CD1c-positive myeloid dendritic cell (primary cell): ENCODE measurements at regions not wholly inside any gene's neighbourhood (a gene's known extent, or its start where the extent isn't known, plus 50 kb on each side); places are given as distances from the start of the nearest gene placed in this dataset.

Experiments used
- DNase-seq: peaks from one replicate; pipeline ENCODE4 v3.0.0-alpha.2; 2016; ENCODE audit errors: extremely low spot score

- DNase-seq: no peak
Observed at GRCh38 chr11:109796253-109796652, 296.9 kb upstream of the ZC3H12C start.

DNA sequence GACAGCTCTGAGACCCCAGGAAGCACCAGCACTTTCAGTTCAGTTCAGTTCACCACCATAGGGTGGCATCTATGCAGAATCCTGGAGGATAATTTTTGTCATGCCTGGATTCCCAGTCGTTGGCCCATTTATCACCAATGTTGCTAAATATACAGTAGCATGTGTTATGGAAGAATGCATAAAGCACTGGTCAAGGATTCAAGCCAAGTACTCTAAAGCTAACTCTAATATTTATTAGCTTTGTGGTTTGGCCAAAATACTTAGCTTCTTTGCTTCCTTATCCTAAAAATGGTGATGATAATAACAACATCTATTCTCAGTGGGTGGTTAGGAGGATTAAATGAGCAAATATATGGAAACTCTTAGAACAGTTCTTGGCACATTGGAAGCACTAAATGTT lies 294.7 kb upstream of the ZC3H12C start:
- no peak for DNase-seq

DNA sequence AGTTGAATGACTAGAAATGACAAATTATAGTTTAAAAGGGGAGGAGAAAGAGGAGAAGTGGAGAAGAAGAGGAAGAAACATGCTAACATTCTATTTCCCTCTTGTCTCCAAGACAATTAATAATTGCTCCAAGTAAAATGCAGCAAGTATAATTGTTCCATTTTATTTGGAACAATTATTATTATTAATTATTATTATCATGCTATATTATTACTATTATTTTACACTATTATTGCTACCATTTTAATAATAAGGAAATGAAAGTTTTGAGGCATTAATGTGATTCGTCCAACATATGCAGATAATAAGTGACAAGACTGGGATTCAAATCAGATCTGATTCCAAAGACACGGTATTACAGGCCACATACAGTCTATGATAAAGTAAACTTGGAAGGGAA lies 293.6 kb upstream of the ZC3H12C start:
- DNase-seq: no peak

- DNase-seq: no peak
Observed at GRCh38 chr11:109804911-109805310, 288.3 kb upstream of the ZC3H12C start.

DNA sequence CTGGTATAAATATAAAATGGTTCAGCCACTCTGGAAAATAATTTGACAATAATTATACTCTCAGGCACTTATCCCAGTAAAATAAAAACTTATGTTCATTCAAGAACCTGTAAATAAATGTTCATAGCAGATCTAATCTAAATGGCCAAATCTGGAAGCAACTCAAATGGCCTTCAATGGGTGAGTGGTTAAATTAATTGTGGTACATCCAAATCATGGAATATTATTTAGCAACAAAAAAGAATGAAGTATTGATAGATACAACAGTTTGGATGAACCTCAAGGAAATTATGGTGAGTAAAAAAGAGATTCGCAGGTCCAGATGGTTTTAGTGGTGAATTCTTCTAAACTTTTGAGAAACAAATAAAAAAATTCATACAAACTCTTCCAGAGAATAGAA lies 287.0 kb upstream of the ZC3H12C start:
- no peak for DNase-seq

DNA sequence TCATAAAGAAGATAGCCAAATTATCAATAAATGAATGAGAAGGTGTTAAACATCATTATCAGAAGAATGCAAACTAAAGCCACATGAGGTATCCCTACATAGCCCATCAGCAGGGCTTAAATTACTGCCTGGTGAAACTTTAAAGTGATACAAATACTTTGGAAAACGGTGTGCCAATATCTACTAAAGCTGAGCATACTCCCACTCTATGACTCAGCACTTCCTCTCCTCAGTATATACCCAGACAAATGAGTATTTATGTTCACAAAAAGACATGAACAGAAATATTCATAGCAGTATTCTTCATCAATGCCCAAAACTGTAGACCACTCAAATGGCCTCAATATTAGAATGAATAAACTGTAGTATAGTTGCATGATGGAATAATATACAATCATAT lies 284.6 kb upstream of the ZC3H12C start:
- DNase-seq: peak; percentile 20

- DNase-seq: no peak
Observed at GRCh38 chr11:109814824-109815223, 278.4 kb upstream of the ZC3H12C start.

- DNase-seq: no peak
Observed at GRCh38 chr11:109815500-109816150, 277.6 kb upstream of the ZC3H12C start.

DNA sequence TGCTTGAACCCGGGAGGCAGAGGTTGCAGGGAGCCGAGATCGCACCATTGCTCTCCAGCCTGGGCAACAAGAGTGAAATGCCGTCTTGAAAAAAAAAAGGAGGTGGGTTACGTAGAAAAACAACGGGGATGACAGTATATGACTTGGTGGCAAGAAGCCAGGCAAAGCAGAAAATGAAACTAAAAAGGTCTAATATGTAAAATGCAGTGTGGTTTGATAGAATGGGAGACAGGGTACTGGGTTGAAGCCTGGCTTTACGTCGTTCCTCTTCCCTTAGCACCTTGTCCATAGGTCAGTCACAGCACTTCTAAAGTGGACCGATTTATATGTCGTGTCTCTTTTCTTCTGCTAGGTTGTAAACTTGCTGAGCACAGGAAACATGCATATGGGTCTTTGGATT lies 274.9 kb upstream of the ZC3H12C start:
- no peak for DNase-seq

GRCh38 chr11:109819410-109819809 lies 273.8 kb upstream of the ZC3H12C start:
- DNase-seq: no peak

DNA sequence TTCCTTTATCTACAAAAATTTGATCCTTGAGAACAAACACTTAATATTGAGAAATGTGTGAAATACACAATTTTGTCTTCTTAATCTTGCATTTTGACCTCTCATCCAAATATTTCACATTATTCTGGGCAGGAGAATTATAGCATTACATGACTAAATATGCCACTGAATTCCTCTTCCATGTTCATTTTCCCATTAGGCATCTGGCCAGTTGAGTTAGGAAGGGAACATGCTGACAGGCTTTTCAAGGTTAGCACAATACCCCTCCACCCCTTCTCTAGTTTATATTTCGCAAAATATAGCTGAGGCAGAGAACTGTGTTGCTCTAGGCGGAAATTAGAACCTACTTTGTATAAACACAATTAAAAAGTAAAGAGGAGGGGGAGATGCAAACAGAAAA lies 271.7 kb upstream of the ZC3H12C start:
- DNase-seq: no peak

GRCh38 chr11:109822436-109823102 lies 270.6 kb upstream of the ZC3H12C start:
- no peak for DNase-seq

DNA sequence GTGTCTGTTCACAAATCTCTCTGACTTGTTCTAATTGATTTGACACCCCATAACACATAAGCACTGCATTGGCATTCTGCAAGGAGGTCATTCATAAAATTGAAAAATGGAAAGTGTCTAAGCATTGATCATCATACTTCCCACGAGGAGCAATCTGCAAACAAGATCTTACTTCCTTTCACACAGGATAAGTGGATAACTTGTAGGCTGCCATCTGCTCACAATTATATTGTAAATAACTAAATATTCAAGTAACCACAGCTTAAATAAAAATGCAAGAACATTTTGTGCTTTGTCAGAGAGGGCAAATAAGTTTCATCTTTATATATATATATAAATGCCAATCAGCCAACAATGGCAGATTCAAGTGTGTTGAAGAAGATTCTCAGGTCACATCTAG lies 264.8 kb upstream of the ZC3H12C start:
- DNase-seq: no peak

GRCh38 chr11:109838026-109838425 lies 255.2 kb upstream of the ZC3H12C start:
- DNase-seq: no peak

DNA sequence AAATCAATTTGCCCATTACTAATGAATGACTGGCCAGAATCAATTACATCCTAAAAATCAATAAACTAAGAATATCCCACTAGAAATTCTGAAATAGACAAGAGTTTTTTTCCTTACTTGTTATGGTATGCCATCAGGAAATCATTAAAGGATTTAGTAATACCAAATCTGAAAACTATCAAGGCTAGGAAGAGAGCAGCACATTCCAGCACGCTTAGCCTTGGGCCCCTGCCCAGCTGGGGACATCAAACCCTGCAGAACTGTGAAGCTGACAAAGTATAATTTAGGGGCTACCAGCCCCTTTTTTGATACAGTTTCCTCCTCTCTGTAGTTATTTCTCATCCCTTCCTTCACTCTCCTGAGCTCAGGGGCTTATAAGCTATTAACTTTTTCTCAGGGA lies 247.8 kb upstream of the ZC3H12C start:
- no peak for DNase-seq

- no peak for DNase-seq
Observed at GRCh38 chr11:109847621-109848020, 245.6 kb upstream of the ZC3H12C start.

GRCh38 chr11:109849051-109849450 lies 244.1 kb upstream of the ZC3H12C start:
- DNase-seq: no peak

DNA sequence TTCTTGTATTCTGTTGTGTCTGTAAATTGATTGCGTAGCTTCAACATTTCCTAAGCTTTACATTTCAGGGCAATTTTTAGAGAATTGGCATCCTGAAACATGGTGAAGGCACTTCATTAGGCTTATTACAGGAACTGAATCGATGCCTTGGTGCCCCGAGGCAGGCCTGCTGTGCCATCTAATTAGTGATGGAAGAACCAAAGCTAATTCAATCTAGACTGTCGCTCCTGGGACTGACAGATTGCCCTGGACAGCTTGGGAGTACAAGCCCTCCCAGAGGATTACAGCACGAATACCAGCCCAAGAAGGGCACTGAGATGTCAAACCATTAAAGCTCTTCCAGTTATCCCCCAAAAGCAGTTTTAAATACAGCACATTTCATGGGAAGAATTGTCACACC lies 243.2 kb upstream of the ZC3H12C start:
- DNase-seq: no peak

DNA sequence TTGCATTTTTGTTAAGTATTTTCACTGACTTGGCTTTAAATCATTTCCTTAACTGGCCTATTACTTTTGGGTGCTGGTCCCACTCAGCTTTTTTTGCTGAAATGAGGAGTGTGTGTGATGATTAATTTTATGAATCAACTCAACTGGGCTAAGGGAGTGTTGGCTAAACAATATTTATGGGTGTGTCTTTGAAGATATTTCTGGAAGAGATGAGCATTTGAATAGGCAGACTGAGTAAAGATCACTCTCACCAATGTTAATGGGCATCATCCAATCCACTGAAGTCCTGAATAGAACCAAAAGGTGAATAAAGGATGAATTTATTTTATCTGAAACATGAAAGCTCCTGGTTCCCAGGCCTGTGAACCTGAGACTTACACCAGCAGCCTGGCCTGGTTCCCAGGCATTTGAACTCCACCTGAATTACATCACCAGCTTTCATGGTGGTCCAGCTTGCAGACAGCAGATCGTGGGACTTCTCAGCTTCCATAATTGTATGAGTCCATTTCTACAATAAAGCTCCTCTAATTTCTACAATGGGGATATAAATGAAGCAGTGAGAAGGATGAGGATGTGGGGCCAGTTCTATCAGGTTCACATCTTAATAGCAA lies 241.3 kb upstream of the ZC3H12C start:
- DNase-seq: no peak

GRCh38 chr11:109853156-109853776 lies 239.9 kb upstream of the ZC3H12C start:
- DNase-seq: peak; percentile 46

DNA sequence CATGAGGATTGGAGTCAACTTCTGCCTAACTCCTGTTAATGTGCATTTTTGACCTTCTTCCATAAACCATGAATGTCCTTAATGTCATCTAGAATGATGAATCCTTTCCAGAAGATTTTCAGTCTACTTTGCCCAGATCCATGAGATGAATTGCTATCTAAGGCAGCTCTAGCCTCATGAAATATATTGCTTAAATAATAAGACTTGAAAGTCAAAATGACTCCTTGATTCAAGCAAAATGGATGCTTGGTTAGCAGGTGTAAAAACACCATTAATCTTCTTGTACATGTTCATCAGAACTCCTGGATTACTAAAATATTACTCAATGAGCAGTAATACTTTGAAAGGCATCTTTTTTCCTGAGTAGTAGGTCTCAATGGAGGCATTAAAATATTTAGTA lies 238.5 kb upstream of the ZC3H12C start:
- no peak for DNase-seq

GRCh38 chr11:109856928-109857327 lies 236.3 kb upstream of the ZC3H12C start:
- no peak for DNase-seq

DNA sequence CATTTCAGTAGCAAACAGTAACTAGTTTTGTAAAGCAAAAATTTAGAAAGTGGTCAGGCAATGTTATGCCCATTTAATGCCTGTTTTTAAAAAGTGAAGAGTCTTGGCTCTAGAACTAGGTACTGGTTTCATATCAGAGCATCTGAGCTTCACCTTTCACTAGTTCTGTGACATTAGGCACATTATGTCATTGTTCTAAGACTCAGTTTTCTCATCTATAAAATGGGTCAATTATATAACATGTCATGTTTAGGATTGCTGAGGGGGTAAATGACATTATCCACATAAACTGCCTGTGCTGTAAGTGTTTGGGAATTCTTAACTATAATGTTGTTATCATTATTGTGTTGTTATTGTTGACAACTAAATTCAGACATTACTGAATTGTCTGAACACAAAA lies 235.6 kb upstream of the ZC3H12C start:
- no peak for DNase-seq
